GM20000 (cell line): ENCODE measurements at regions not wholly inside any gene's neighbourhood (a gene's known extent, or its start where the extent isn't known, plus 50 kb on each side); places are given as distances from the start of the nearest gene placed in this dataset.

Experiments used
- DNase-seq: peaks from one replicate; pipeline ENCODE4 v3.0.0; 2012; ENCODE audit warnings: low spot score
- TF ChIP-seq, protein P1 (sequence below): IDR thresholded peaks from 2 replicates; pipeline ENCODE4 v1.5.1; 2012; ENCODE audit warnings: mild to moderate bottlenecking, control low read depth; ENCODE audit errors: extremely low read depth, missing control alignments

GRCh38 chr9:1217076-1217475, 166.9 kb downstream of the DMRT2 start:
- TF ChIP-seq, protein P1, sequence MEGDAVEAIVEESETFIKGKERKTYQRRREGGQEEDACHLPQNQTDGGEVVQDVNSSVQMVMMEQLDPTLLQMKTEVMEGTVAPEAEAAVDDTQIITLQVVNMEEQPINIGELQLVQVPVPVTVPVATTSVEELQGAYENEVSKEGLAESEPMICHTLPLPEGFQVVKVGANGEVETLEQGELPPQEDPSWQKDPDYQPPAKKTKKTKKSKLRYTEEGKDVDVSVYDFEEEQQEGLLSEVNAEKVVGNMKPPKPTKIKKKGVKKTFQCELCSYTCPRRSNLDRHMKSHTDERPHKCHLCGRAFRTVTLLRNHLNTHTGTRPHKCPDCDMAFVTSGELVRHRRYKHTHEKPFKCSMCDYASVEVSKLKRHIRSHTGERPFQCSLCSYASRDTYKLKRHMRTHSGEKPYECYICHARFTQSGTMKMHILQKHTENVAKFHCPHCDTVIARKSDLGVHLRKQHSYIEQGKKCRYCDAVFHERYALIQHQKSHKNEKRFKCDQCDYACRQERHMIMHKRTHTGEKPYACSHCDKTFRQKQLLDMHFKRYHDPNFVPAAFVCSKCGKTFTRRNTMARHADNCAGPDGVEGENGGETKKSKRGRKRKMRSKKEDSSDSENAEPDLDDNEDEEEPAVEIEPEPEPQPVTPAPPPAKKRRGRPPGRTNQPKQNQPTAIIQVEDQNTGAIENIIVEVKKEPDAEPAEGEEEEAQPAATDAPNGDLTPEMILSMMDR, result no peak
- DNase-seq, result no peak

DNA sequence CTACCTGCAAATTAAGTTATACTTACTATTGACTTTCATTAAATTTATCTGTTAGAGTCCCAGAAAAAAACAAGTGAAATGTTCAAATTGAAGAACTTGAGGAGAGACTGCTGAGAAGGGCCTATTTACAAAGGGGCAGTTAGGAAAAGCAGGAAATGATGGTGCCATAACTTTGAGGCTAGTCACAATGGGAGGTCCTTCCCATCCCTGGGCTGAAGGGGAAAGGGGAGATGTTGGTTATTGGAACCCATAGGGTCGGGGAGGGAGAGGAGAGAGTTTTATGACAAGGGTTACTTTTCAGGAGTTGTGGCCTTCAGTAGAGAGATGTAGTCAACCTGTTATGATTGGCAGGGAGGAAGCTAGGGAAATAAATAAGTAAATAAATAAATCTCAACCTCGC, 169.1 kb downstream of the DMRT2 start:
- TF ChIP-seq, protein P1, result no peak
- DNase-seq, result no peak

DNA sequence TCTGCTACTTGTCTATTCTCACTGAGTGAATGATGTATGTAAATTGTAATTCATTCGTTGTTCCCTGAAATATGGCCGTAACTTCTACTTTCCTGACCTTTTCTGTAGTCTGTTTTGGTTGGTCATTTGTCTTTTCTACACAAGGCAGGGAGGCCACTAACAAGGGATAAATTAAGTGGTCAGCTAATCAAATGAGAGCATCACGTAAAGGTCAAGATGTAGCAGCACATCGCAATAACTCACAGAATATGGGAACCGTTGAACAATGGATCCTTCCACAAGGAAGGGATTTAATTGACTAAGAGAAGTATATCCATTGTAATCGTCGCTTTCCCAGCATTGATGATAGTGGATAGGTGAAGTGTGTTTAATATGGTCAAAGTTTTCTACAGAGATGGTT, 171.1 kb downstream of the DMRT2 start:
- no peak for DNase-seq
- TF ChIP-seq, protein P1, result no peak

- no peak for DNase-seq
- TF ChIP-seq, protein P1, result no peak
Observed at GRCh38 chr9:1222511-1222910, 172.4 kb downstream of the DMRT2 start.

GRCh38 chr9:1231998-1232919, 182.1 kb downstream of the DMRT2 start:
- TF ChIP-seq, protein P1, result no peak

GRCh38 chr9:1233568-1233967, 183.4 kb downstream of the DMRT2 start:
- TF ChIP-seq, protein P1, result no peak
- no peak for DNase-seq

More at GRCh38 chr9:1231998-1232919, 182.1 kb downstream of the DMRT2 start:
- DNase-seq, result no peak

DNA sequence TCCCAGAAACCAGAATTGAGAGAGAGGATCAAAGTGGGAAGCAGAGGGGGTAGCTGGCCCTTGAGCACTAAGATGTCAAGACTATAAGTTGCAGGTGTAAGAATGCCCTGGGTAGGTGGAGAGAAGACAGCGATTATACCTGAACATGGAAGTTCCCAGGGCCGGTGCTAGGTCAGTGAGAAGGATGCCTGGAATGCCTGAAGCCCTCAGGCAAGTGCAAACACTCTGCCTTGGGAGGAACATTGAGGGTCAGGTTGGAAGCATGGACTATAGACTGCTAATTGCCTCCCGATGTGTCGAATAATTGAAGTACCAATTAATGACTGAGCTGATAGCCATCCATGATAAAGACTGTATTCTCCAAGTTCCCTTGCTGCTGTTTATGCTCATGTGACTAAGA, 185.5 kb downstream of the DMRT2 start:
- no peak for DNase-seq
- TF ChIP-seq, protein P1, result no peak
